Panc1 (cell line): ENCODE measurements at regions not wholly inside any gene's neighbourhood (a gene's known extent, or its start where the extent isn't known, plus 50 kb on each side); places are given as distances from the start of the nearest gene placed in this dataset.

Experiments used
- ATAC-seq: fragments of 200-7000 bp; cut with Tn5 transposase; 2 replicates; pipeline ENCODE4 v1.9.1; 2020; ENCODE audit warnings: mild to moderate bottlenecking, moderate library complexity
- BruUV-seq: library from RNA; stranded (reverse); fragments of 400-500 nt; replicated peaks from 2 replicates; lab custom pipeline; 2021; lab: Mats Ljungman, UMichigan
- CTCF ChIA-PET: fragments of 300-600 bp; sonication (Branson Sonifier 250); formaldehyde crosslinking; loops from one replicate; lab custom pipeline; 2022; ENCODE audit warnings: antibody characterized with exemption; lab: Charles Lee
- POLR2A ChIA-PET: fragments of 300-600 bp; sonication (Branson Sonifier 250); formaldehyde crosslinking; loops from one replicate; lab custom pipeline; 2022; ENCODE audit warnings: antibody characterized with exemption; lab: Charles Lee
- DNase-seq: peaks from one replicate; pipeline ENCODE4 v3.0.0-alpha.2; 2010; ENCODE audit warnings: low read depth, low spot score
- H3K27ac ChIP-seq: 2 replicates; pipeline ENCODE4 v1.5.1; 2011; ENCODE audit warnings: mild to moderate bottlenecking, low read length, inconsistent platforms
- H3K27me3 ChIP-seq: fragments of 200-500 bp; sonication (Bioruptor generic); 2 replicates; pipeline ENCODE4 v1.6.0; 2014; ENCODE audit warnings: low read length, inconsistent platforms; ENCODE audit not compliant: control insufficient read depth, insufficient read depth
- H3K36me3 ChIP-seq: fragments of 200-500 bp; sonication (Bioruptor generic); 2 replicates; pipeline ENCODE4 v1.5.1; 2014; ENCODE audit warnings: inconsistent platforms, mild to moderate bottlenecking, low read length, moderate library complexity; ENCODE audit not compliant: control insufficient read depth, insufficient read depth
- H3K4me1 ChIP-seq: 2 replicates; pipeline ENCODE4 v1.5.1; 2011; ENCODE audit warnings: inconsistent platforms, mild to moderate bottlenecking, low read length, moderate library complexity; ENCODE audit not compliant: control insufficient read depth, insufficient read depth
- H3K4me3 ChIP-seq, 2 experiments: 2 replicates each; pipeline ENCODE4 v1.5.1; 2011 to 2012; ENCODE audit warnings: low read depth in 2 of 2, low read length in 2 of 2, mild to moderate bottlenecking in 2 of 2, inconsistent platforms in 1 of 2, moderate library complexity in 1 of 2
- H3K9me3 ChIP-seq: fragments of 200-500 bp; sonication (Bioruptor generic); 2 replicates; pipeline ENCODE4 v1.5.1; 2014; ENCODE audit warnings: low read depth, mild to moderate bottlenecking, inconsistent platforms, low read length, moderate library complexity; ENCODE audit not compliant: control insufficient read depth, insufficient read depth
- CTCF ChIP-seq: fragments of 450-650 bp; IDR thresholded peaks from 2 replicates; pipeline ENCODE4 v1.5.1; 2017; ENCODE audit warnings: mild to moderate bottlenecking
- POLR2AphosphoS5 ChIP-seq: IDR thresholded peaks from 2 replicates; pipeline ENCODE4 v1.6.1; 2012; ENCODE audit warnings: mild to moderate bottlenecking, low read depth, low read length, moderate library complexity
- REST ChIP-seq, 2 experiments: IDR thresholded peaks; 2 replicates each; pipeline ENCODE4 v1.6.1; 2011 to 2012; ENCODE audit warnings: low read depth in 2 of 2, control low read depth in 1 of 2, low read length in 1 of 2, mild to moderate bottlenecking in 1 of 2, moderate library complexity in 1 of 2; ENCODE audit not compliant: insufficient read depth in 1 of 2
- SIN3A ChIP-seq: IDR thresholded peaks from 2 replicates; pipeline ENCODE4 v1.6.1; 2012; ENCODE audit warnings: low read depth, mild to moderate bottlenecking, low read length, moderate library complexity, borderline replicate concordance; ENCODE audit not compliant: insufficient read depth
- TCF7L2 ChIP-seq: IDR thresholded peaks from 2 replicates; pipeline ENCODE4 v1.6.1; 2011; ENCODE audit warnings: mild to moderate bottlenecking, low read depth, low read length, inconsistent platforms
- in situ Hi-C: cut with HindIII; loops from 2 replicates; pipeline ENCODE4 v1.10.0; 2016; ENCODE audit warnings: low sequenced_read_pairs, low pct_unique_long_range_greater_than_20kb
- intact Hi-C: fragments of 100-400 bp; cut with micrococcal nuclease; formaldehyde crosslinking; loops from one replicate; pipeline ENCODE4 v1.10.0; 2022; ENCODE audit not compliant: unreplicated experiment

- Histone ChIP-seq H3K9me3 (peaks cover 3% of the 10 kb centered on the region; the same call in 1 of the 2 replicates), H3K4me3 (no peak overlapping the region), H3K27ac (no peak overlapping the region), H3K4me1 (peaks cover 3% of the 10 kb centered on the region; the same call in 1 of the 2 replicates), H3K27me3 (no peaks in the 10 kb centered on the region), H3K36me3 (no peaks in the 10 kb centered on the region)
- TF ChIP-seq SIN3A (no peak), CTCF (no peak), POLR2AphosphoS5 (no peak), REST (IDR thresholded peaks at IDR 0.05; ENCODE audit: insufficient read depth in 1 of 2, low read depth in 2 of 2, low read length in 1 of 2) (no peak), TCF7L2 (no peak)
- no peak for ATAC-seq
- no peak for DNase-seq
- in situ Hi-C loops (no loop called here), intact Hi-C loops (no loop called here)
- BruUV-seq, result no TSS peak
- ChIA-PET CTCF (no interaction called here), POLR2A (no interaction called here)
Observed at GRCh38 chr5:56306433-56307150, 73.5 kb upstream of the ANKRD55 start.

GRCh38 chr5:56305001-56305950 lies 72.1 kb upstream of the ANKRD55 start:
- BruUV-seq, result no TSS peak
- DNase-seq (no peak), ATAC-seq (no peak)
- H3K27ac ChIP-seq, result no peak overlapping the region
- POLR2A ChIA-PET, result no interaction called here
- peaks cover 3% of the 10 kb centered on the region; the same call in 1 of the 2 replicates for H3K9me3 ChIP-seq
- CTCF ChIA-PET, result interaction anchor here (0.5 kb wide), 1 partner anchor 914 kb away, joined by 5 read pairs; no protein-coding TSS in a partner anchor
- in situ Hi-C loops, result no loop called here
- H3K4me3 ChIP-seq, result no peak overlapping the region
- no peaks in the 10 kb centered on the region for H3K36me3 ChIP-seq
- no peak for TF ChIP-seq POLR2AphosphoS5
- no peak for TF ChIP-seq TCF7L2
- no peak for TF ChIP-seq REST (IDR thresholded peaks at IDR 0.05; ENCODE audit: insufficient read depth in 1 of 2, low read depth in 2 of 2, low read length in 1 of 2)
- no peak for TF ChIP-seq CTCF
- TF ChIP-seq SIN3A, result no peak
- peaks cover 3% of the 10 kb centered on the region; the same call in 1 of the 2 replicates for H3K4me1 ChIP-seq
- intact Hi-C loops, result no loop called here
- no peaks in the 10 kb centered on the region for H3K27me3 ChIP-seq
